ENCODE measurements at regions not wholly inside any gene's neighbourhood (a gene's known extent, or its start where the extent isn't known, plus 50 kb on each side); places are given as distances from the start of the nearest gene placed in this dataset.

GRCh38 chr11:112835591-112836255 lies 125.5 kb upstream of the NCAM1 start:
- no peak for DNase-seq

GRCh38 chr11:112836256-112836602 lies 125.0 kb upstream of the NCAM1 start:
- no peak for DNase-seq

- DNase-seq: peak in 1 of 3 donors; percentile 1
Measured at GRCh38 chr11:112837162-112837826, 123.9 kb upstream of the NCAM1 start.

GRCh38 chr11:112839051-112839450 lies 122.2 kb upstream of the NCAM1 start:
- no peak for DNase-seq

GRCh38 chr11:112841729-112842128 lies 119.5 kb upstream of the NCAM1 start:
- DNase-seq: no peak

- no peak for DNase-seq
Measured at GRCh38 chr11:112842151-112842550, 119.1 kb upstream of the NCAM1 start.

- no peak for DNase-seq
Measured at GRCh38 chr11:112844517-112844916, 116.7 kb upstream of the NCAM1 start.

GRCh38 chr11:112847568-112847967 lies 113.7 kb upstream of the NCAM1 start:
- no peak for DNase-seq

- DNase-seq: no peak
Measured at GRCh38 chr11:112852143-112852866, 108.9 kb upstream of the NCAM1 start.

- DNase-seq: no peak
Measured at GRCh38 chr11:112856133-112856532, 105.1 kb upstream of the NCAM1 start.

- no peak for DNase-seq
Measured at GRCh38 chr11:112856591-112856990, 104.6 kb upstream of the NCAM1 start.

- DNase-seq: no peak
Measured at GRCh38 chr11:112858289-112859023, 102.8 kb upstream of the NCAM1 start.

GRCh38 chr11:112859787-112860186 lies 101.4 kb upstream of the NCAM1 start:
- DNase-seq: no peak

GRCh38 chr11:112861356-112861755 lies 99.9 kb upstream of the NCAM1 start:
- no peak for DNase-seq

- no peak for DNase-seq
Measured at GRCh38 chr11:112863305-112863704, 97.9 kb upstream of the NCAM1 start.

- DNase-seq: no peak
Measured at GRCh38 chr11:112864672-112865071, 96.5 kb upstream of the NCAM1 start.

GRCh38 chr11:112871909-112872500 lies 89.2 kb upstream of the NCAM1 start:
- no peak for DNase-seq

- DNase-seq: no peak
Measured at GRCh38 chr11:112874980-112875379, 86.2 kb upstream of the NCAM1 start.

- no peak for DNase-seq
Measured at GRCh38 chr11:112877581-112877980, 83.6 kb upstream of the NCAM1 start.

GRCh38 chr11:112878033-112878601 lies 83.1 kb upstream of the NCAM1 start:
- DNase-seq: no peak

GRCh38 chr11:112880495-112880894 lies 80.7 kb upstream of the NCAM1 start:
- DNase-seq: no peak

- DNase-seq: no peak
Measured at GRCh38 chr11:112881461-112881860, 79.8 kb upstream of the NCAM1 start.
